ENCODE measurements at regions not wholly inside any gene's neighbourhood (a gene's known extent, or its start where the extent isn't known, plus 50 kb on each side); places are given as distances from the start of the nearest gene placed in this dataset.
"Not testable (repeated sequence)": the region's sequence is repeated elsewhere in the genome, so short reads cannot be mapped to it uniquely, and the experiment has no call there.

DNA sequence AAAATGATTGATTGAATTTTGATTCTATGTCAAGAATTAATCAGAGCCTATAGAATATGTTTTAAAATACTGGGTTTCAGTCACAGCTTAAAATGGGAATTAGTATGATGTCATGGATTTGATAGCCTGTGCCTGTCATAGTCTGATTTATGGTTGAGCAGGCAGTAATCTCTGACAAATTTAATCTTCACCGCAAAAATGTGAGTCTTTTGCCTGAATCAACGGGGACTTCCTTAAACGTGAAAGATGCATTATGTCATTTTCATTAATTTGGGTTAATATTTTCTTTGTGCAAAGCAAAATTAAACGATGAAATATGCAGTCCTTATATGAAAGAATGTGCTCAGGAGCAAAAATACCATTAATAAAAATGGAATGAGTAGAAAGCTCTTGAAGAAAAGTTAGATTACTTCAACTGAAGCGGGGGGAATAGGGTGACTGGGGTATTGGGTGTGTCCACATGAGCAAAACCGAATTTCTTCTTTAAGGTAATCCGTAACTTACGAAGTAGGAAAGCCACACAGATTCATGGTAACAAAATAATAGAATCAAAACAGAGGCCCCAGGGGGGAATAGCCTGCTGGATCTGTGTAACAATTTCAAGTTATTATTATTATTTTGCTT lies 339.6 kb upstream of the NOX3 start:
- DNase-seq = no peak

DNA sequence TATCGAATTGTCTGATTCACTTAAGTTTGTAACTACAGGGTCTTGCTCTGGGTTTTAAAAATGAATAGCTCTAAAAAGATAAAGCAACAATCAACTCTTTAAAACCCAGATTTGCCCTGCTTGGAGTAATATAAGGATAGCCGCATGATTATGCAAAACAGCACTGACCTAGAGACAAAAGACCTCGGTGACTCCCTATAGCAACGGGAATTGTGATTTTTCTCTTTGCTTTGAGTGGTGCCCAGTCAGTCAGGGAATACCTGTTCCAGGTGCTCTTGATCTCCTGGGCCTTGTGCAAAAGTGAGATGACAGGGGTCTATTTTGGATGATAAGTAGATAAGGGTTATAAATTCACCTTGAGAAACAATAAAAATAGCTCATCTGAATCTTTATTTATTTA lies 336.3 kb upstream of the NOX3 start:
- no peak for DNase-seq

DNA sequence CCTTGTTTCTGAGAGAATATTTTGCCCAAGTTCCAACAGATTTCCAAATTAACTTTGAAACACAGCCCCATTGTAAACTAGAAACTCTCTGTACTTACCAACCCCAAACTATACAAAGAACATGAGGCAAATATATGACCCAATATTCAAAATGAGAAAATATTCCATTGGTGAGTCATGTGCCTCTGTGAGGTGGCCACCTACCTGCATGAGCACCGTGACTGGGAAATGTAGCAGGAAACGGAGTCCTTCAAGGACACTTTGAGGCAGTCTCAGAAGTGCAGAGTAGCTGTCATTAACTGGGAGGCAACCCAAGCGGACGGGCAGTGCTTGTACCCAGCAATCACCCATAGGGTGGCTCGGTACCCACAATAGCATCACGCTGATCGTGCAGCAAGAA lies 335.5 kb upstream of the NOX3 start:
- DNase-seq = no peak

DNA sequence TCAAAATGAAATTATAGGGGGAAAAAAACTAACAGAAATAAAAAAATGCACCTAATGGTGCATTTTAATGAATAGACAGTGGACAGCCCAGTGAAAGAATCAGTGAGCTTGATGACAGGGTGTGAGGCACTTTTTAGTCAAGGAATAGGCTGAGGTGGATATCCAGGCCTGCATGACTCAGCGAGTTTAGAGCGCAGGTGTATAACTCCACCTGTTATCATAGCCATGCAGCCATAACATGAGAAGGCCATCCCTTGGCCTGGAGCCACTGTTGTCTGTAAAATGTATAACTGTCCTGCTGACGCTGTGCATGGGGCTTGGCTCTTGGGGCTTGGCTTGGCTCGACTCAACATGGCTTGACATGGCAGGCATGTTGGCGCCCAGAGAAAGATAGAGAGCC lies 331.5 kb upstream of the NOX3 start:
- no peak for DNase-seq

DNA sequence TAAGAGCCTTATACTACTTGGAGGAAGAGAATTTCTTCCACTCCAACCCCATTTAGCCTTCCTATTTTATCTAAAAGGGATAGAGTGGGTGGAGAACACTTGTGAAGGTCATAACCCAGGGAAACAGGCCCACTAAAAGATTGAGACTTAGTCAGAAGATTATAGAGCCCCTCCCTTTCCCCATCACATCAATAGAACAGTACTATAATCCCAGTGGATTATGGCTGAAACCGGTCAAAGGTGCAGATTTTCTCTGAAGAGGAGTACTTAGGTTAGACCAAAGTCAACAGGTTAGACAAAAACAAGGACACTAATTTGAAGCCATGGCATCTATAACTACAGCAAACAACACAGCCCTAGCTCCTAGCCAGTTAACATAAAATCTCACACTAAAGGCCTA lies 330.9 kb upstream of the NOX3 start:
- no peak for DNase-seq

DNA sequence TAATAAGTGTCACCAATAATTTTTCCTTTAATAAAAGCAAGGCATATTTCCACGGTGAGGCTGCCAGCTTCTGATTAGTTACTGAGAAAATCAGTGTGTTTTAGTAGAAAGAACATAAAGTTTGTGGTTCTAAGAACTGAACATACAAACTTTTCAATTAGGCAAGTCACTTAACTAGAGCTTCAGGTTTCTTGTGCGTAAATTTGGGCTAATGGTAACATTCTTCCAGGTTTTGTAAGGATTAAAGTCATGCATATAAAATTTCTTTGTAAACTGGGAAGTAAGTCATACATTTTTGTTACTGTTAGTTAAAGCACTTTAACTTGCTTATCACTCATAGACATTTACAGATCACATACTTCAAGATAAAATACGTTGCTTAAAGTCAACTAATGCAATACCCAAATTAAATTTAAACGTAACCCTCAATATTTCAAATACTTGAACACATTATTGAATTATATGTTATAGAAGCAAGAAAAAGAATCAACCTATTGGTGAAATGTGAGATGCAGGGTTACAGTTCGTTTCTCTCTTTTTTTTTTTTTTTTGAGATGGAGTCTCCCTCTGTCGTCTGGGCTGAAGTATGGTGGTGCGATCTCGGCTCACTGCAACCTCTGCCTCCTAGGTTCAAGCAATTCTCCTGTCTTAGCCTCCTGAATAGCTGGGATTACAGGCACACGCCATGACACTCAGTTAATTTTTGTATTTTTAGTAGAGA lies 327.3 kb upstream of the NOX3 start:
- no peak for DNase-seq

DNA sequence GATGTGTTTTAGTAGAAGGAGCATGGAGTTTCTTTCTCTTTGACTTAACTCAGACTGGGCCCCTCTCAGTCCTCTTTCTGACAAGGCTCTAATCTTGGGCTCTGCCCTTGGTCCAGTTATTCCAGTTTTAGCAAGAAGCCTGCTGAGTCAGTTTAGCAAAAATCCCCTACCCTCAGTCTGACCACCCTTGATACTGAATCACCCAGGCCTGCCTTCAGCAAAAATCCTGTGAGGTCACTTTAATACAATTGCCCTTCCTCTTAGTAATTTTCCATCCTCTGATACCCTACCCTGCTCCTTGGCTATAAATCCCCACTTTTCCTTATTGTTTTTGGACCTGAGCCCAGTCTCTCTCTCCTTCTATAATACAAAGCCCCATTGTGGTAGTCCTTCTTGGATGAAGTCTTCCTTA lies 326.7 kb upstream of the NOX3 start:
- DNase-seq = no peak

DNA sequence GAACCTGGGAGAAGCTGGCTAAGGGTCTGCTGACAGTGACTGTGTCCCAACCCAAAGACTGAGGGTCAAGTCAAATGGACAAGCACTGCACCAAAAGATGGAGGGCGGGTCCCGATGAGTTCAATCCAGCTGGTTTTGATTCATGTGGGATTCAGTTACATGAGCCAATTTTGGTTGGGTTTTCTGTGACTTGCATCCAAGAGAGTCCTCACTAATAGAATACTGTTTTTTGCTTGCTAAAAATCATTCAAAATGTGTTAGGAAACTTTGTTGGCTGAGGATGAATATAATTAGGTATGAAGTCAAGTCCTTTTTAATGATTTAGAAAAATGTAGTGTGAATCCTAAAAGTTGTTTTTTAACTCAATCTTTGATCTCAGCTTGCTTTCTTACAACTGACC lies 323.8 kb upstream of the NOX3 start:
- no peak for DNase-seq

DNA sequence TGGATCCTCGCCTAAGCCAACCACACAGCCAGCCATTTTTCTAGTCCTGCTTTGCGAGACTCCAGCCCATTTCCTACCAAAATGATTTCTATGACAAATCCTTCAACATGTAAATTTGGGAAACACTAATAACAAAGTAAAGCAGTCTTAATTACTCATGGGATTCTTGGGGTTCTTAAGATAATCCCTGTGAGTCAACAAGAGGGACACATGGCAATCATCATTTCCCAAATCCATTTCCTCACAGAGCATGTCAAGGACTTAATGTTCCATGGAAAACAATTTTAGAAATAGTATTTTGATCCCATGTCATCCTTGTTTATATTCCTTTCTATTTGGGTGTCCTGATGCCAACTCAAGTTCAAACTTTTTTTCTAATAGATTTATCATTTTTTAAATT lies 322.7 kb upstream of the NOX3 start:
- DNase-seq = no peak

DNA sequence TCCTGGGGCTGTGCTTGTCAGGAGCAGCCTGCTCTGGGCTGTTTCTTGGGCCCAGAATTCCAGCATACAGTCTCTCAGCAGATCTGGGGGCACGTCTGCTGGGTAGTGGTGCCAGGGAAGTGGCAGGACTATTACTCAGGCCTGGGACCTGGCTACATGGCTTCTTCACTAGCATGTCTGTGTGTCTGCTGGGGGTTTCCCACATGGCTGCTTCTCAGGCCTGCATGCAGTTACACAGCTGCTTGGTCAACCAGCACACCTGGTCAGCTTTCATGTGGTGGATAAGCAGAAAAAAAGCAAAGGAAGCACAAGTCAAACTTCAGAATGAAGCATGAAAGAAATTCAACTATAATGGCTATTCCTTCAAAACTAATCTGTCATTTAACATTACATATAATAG lies 316.2 kb upstream of the NOX3 start:
- DNase-seq = no peak

DNA sequence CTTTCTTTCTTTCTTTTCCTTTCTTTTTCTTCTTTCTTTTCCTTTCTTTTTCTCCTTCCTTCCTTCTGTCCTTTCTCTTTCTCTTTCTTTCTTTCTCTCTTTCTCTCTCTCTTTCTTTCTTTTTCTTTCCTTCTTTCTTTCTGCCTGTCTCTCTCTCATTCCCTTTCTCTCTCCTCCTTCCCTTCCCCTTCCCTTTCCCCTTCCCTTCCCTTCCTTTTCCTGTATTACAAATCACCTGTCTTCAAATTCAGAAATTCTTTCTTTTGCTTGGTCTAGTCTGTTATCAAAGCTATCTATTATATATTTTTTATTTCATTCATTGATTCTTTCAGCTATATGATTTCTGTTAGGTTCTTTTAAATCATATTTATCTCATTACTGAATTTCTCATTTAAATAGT lies 315.2 kb upstream of the NOX3 start:
- DNase-seq = no peak

DNA sequence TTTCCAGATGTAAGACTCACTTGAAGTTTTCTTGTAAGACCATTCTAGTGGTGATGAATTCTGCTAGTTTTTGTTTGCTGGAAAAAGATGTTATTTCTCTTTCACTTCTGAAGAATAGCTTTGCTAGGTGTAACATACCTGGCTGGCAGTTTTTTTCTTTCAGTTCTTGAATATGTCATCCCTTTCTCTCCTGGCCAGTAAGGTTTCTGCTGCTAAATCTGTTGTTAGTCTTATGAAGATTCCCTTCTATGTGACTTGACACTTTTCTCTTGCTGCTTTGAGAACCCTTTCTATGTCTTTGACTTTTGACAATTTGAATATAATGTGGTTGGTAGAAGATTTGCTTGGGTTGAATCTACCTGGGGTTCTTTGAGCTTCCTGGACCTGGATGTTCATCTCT lies 314.7 kb upstream of the NOX3 start:
- no peak for DNase-seq

DNA sequence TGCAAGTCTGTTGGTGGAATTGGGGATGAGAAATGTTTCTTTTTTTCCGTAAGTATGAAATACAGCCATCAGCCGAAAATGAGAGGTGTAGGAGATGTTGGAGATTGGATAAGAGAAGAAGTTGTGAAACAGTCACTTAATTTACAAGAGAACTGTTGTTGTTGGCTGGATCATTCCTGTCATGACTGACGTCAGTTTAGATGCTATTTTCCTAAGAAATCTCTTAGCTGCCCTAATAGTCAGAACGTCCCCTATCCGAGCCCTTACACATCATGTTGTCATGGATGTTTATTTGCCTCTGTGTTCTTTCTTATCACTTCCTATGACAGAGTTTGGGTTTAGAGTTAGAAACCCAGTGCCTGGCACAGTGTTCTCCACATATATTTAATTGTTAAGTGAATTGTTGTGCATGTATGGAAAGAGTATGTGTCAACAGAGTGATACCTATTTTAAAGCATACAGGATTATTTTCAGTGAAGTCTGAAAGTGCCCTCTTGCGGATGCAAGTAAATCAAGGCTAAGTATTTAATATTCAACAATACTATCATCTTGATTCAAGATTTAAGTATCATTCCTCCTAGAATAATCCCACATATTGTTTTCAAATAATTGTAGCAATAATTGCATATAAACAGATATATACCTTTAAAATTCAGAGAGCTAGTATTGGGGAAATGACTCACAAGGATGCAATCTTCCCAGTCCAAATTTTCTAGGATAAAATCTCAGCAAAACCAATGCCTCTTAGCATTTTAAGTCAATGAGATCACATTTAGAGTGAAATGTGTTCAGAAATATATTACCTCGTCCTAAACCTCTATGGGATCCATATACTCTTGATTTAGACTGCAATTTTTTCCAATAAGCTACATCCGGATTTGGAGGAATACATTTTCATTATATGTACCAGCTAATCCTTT lies 309.9 kb upstream of the NOX3 start:
- DNase-seq = no peak

DNA sequence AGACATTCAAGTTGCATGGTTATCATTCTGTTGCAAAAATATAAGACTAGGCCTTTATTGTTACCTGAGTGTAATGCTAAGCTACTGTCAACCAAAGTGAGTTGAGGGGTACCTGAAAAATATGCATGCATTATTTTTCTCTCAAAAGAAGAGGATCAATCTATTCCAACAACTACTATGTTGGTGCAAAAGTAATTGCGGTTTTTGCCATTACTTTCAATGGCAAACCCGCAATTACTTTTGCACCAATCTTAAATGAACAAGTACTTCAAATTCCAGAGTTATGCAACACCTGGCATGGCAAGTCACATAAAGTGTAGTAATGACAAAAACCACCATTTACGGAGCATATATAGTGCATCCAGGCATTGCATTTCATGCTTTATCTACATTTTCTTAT lies 307.0 kb upstream of the NOX3 start:
- DNase-seq = no peak

DNA sequence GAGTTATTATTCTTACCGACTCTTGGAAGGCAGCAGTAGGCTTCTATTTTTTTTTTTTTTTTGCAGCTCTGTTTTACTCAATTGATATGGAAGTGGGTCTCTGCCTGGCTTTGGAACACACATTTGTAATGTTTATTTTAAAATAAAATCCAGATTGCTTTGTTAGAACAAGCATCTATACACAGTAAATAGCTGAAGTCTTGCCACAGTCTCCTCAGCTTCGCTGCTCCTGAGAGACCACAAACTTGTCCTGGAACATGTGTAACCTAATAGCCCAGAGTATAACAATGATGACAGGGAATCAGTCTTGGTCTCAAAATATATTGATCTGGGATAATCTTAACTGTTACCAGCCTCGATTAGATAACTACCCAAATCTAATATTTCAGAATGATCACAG lies 299.8 kb upstream of the NOX3 start:
- DNase-seq = no peak

DNA sequence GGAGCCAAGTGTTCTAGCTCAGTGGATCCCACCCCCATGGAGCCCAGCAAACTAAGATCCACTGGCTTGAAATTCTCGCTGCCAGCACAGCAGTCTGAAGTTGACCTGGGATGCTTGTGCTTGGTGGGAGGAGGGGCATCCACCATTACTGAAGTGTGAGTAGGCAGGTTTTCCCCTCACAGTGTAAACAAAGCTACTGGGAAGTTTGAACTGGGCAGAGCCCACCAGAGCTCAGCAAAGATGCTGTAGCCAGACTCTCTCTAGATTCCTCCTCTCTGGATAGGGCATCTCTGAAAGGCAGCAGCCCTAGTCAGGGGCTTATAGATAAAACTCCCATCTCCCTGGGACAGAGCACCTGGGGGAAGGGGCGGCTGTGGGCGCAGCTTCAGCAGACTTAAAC lies 293.1 kb upstream of the NOX3 start:
- DNase-seq = not testable (repeated sequence)

DNA sequence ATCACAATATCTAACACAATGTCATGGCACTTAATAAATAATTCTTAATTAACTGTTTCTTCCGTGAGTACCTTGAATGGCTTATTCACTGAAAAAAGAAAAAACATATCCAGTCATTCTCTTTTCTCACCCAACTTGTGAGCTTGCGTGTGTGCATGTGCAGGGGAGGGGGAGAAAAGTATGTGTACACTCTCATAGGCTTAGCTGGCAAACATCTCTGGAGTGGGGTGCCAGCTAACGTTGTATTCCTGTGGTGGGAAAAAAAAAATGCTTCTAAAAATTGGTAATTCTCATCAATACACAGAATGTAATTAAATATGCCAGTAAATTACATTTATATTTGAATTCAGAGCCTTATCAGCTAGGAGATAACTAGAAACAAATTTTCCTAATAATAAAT lies 291.9 kb upstream of the NOX3 start:
- DNase-seq = no peak

DNA sequence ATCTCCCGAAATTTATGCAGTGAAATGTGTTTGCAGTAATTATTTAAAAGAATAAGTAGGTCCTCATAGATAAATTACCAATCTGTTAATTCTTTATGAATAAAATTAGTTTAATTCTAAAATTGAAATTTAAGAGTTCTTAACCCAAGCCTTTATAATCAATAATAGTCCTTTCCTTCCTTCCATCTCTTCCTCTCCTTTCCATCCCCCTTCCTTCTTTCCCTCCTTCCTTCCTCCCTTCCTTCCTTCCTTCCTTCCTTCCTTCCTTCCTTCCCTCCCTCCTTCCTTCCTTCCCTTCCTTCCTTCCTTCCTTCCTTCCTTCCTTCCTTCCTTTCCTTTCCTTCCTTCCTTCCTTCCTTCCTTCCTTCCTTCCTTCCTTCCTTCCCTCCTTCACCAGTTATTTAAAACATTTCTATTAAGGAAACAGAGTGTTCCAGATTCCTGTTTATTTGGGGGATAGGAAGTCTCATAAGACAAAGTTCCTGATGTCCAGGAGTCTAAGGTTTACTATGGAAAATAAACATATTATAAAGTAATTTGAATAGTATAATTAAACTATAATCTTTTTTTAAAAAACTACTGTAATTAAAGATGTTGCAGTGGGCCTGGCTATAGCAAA lies 285.3 kb upstream of the NOX3 start:
- DNase-seq = no peak

DNA sequence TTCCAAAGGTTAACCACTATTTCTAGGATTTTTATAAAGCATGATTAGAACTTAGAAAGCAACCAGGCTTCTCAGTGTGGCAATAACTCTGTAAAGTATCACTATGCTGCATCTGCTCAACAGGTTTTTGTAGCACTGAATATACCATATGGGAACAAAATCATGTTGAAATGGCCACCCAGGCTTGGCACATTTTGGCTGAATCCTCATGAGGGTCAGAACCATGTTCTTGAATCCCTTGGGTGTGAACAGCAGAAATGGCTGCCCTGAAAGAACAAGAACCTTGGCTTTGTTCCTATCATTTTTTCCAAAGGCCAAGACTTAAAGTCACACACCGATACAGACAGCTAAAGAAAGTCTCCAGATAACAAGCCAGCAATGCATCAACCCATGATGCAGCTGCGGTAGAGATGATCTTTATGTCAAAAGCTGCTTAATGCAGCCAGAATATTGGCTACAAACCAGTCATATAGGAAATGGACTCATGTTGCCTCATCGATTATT lies 283.0 kb upstream of the NOX3 start:
- DNase-seq = no peak

DNA sequence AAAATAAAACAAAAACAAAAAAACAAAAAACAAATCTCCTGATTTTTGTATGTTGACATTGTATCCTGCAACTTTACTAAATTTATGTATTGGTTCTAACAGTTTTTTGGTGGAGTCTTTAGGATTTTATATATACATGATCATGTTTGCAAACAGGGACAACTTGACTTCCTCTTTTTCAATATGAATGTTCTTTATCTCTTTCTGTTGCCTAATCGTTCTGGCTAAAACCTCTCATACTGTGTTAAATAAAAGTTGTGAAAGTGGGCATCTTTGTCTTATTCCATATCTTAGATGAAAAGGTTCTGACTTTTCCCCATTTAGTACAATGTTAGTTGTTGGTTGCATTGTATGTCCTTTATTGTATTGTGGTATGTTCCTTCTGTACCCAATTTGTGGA lies 261.7 kb upstream of the NOX3 start:
- DNase-seq = no peak

DNA sequence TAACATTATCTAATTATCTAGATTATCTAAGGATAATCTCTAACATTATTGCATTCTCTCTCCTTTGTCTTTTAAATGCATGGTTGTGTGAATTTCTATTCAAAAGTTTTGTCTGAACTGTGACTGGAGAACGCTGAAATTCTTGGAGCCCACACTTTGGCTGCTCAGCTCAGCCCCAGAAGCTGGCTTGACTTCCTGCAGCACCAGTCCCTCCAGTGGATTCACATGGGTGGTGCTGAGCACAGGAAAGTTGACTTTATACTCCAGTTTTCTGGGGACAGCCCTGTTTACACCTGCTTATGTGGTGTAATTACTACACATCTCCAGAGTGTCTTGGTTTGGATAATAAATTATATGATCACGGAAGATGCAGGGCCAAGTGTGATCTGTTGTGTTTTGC lies 255.1 kb upstream of the NOX3 start:
- no peak for DNase-seq

DNA sequence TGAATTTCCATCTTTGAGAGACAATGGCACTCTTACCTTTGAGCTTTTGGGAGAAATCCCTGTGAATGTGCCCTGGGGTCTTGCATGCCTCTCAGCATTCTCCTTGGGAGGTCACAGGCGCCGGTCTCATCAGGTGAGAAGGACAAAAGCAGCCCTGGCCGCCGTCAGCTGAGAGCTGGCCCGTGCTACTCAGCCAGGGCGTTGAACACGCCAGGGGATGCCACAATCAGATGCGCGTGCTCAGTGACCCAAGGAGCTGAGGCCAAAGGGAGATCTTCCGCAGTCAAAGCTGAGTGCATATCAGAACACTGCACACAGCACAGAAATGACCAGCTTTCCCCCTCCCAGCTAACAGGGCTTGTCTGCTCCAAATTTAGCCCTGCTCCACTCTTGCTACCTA lies 253.6 kb upstream of the NOX3 start:
- no peak for DNase-seq

DNA sequence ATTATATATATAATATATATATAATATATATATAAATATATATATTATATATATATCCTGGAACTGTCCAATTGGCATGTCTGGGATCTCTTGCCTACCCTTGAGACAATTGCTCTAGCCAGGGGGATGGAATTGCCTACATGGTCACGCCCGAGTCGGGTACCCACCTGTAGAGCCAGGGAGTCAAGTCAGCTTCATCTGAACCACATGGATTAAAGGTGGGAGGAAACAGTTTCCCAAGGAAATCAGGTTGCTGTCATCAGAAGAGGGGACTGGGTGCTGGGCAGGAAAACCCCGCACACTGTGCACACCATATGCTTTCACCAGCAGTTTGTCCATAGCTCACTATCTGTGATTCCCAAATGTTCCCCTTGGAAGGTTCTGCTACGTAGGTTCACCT lies 252.5 kb upstream of the NOX3 start:
- DNase-seq = no peak
